Heart left ventricle (tissue), 13 donors: ENCODE measurements at regions not wholly inside any gene's neighbourhood (a gene's known extent, or its start where the extent isn't known, plus 50 kb on each side); places are given as distances from the start of the nearest gene placed in this dataset.

Source experiments
- CTCF ChIP-seq, 12 donors: fragments of 200-600 bp; sonication (generic) in 4 of 12; IDR thresholded peaks; one replicate each; pipeline versions ENCODE4 v1.5.0 to v1.8.0; 2018 to 2022; ENCODE audit warnings: antibody characterized with exemption in 12 of 12, mild to moderate bottlenecking in 5 of 12
- POLR2A ChIP-seq, 2 donors: fragments of 450-650 bp; IDR thresholded peaks; one replicate each; pipeline ENCODE4 v1.6.1; 2017; ENCODE audit warnings: antibody characterized with exemption in 2 of 2, mild to moderate bottlenecking in 2 of 2, moderate library complexity in 2 of 2
- donor health status: ischemic (EF 13 %, LVEDD 7.1; RV severe dilation, severe dysfunction).
- donor health status: DM: no; HTN: yes; CAD: no.
- donor health status: DM: no; HTN: no; CAD: no.
- donor health status: ischemic (EF 25% LVEDD 6.9; RV normal size, moderate dysfunction).
- donor health status: ischemic (EF 25% LVEDD 5.7; RV mildly dilated, moderate dysfunction).
- donor health status: ischemic (EF 35%, LVEDD 5.7; RV mildly dilated, moderate dysfunction).
- donor health status: nonischemic (EF 11% LVEDD 7.7; RV severe dilation, severe dysfunction).
- donor health status: DM: yes; HTN: yes; CAD: no.
- donor health status: PGD.
- donor health status: ischemic (EF 29% LVEDD 5.4; RV normal size, mild dysfunction).
- donor health status: nonischemic (EF 23%, LVEDD 6.1; RV moderate dilation, normal function).

DNA sequence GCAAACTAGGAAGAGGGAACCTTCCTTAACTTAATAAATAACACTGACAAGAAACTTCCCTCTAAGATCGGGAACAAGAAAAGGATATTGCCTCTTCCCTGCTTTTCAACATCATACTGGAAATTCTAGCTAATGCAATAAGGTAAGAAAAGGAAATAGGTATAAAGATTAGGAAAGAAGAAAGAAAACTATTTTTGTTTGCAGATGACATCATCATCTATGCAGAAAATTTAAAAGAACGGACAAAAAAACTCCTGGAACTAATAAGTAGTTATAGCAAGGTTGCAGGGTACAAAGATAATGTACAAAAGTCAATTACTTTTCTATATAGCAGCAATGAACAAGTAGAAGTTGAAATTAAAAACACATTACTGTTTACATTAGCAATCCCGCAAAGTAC, 164.8 kb downstream of the WDR11 start:
- TF ChIP-seq CTCF (IDR thresholded peaks at IDR 0.05) (no peak), POLR2A (IDR thresholded peaks at IDR 0.05) (no peak)
